22Rv1 (cell line): ENCODE measurements at regions not wholly inside any gene's neighbourhood (a gene's known extent, or its start where the extent isn't known, plus 50 kb on each side); places are given as distances from the start of the nearest gene placed in this dataset.

ENCODE experiments used
- CTCF ChIP-seq: fragments of 450-650 bp; IDR thresholded peaks from 2 replicates; pipeline ENCODE4 v1.5.1; 2017; ENCODE audit warnings: mild to moderate bottlenecking
- ZFX ChIP-seq: fragments of 450-650 bp; IDR thresholded peaks from 2 replicates; pipeline ENCODE4 v1.6.1; 2017; ENCODE audit warnings: antibody characterized with exemption, borderline replicate concordance

GRCh38 chr3:13224967-13225366, 151.7 kb upstream of the IQSEC1 start:
- TF ChIP-seq CTCF, result no peak
- TF ChIP-seq ZFX, result no peak
